HPDE6-E6E7 (cell line): ENCODE measurements at regions not wholly inside any gene's neighbourhood (a gene's known extent, or its start where the extent isn't known, plus 50 kb on each side); places are given as distances from the start of the nearest gene placed in this dataset.

Experiments
- DNase-seq: peaks from one replicate; pipeline ENCODE4 v3.0.0; 2011; ENCODE audit warnings: missing footprints; ENCODE audit errors: extremely low spot score

DNA sequence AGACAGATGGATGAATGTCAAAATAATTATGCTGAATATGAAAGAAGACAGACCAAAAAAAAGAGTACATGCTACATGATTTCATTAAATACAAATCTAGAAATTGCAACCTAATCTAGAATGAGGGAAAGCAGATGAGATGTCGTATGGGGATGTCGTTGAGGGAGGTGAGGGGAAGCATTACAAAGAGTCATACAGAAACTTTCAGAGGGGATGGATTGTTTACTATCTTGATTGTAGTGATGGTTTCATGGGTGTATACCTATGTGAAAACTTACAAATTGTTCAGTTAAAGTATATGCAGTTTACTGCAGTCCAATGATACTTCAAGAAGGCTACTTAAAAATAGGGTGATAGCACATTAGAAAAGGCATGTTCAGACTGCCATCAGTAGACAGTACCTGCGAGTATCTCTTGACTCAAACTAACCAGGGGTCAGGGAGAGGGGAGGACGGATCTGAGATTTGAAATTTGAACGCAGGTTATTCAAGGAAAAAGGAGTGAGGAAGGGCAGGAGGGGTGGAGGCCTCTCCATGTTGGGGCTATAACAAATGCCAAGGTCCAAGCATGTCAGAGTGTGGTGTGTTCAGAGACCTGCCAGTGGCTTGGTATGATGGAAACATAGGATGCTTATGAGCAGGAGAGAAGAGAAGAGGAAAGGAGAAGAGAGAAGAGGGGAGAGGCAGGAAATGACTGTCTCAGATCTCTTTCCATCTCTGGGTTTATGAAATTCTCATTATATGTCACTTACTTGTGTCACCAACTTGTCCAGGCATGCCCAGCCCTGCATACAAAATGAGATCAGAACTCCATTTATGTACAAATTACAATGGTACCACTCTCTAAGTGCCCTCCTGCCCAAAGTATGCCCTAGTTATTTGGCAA is 257.3 kb upstream of the CXCR4 start:
- DNase-seq, result no peak

DNA sequence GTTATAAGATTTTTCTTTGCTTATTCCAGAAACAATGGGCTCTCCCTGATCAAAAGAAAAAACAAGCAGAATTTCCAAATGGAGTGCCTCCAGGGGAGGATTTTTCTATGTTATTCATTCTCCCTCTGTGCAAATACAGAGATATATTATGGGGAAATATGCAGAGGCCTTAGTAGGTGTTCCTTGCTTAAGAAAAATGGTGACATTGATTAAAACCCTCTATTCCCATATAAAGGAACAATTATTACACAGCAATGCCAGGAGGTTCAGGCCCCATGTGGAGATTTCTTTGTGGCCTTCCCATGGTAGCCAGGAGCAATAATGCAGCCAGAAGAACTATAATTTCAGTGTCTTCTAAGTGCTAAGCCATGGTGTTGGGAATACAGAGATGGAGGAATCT is 255.9 kb upstream of the CXCR4 start:
- no peak for DNase-seq

DNA sequence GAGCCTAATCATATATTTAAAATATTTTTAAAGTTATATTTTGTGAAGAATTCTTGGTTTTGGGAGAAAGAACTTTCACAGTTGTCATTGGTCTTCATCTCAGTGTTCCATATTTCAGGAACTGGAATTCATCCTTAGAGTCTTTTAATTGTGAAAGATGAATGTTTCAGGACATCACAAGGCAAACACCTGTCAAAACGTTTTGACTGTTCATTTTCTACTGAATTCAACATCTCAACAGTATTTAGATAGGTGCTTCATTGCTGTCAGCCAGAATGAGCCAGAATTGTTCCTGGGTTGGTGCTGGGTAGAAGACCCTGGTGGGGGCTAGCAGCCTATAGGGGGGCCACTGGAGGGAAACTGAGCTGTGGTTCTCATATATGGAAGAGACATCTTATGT is 255.1 kb upstream of the CXCR4 start:
- no peak for DNase-seq

DNA sequence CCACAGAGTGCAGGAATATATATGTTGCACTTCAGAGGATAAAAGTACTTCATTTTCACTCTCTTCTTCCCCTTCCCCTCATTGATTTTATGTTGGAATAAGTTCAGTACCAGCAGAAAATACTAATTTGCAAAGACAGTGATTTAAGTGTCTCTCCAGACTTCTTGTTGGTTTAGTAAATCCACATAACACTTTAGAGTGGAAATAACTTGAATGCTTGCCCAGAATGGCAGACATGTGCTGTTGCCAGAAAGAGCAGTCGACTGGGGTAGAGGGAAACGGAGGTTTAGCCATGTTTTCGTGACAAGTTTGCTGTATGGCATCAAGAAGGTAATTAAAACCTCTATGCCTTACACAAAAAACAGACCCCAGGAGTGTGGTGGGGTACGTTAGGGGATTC is 246.0 kb upstream of the CXCR4 start:
- DNase-seq, result no peak

DNA sequence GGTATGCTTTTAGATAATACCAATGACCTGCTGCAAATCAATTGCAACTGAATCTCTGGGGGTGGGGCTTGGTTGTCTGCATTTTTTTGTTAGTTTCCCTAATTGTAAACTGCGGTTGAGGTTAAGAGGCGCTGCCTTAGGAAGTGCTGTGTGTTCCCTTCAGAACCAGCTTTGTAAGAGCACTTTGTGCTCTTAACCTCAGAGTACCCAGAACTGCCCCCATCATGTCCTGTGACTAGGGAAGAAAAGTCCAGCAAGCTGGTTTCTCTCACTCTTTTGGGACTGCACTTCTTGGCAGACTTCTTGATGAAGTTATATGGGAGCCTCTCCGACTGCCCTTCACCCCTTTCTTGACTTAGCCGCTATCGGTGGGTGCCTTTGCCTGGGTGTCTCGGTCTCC is 245.5 kb upstream of the CXCR4 start:
- DNase-seq, result no peak

DNA sequence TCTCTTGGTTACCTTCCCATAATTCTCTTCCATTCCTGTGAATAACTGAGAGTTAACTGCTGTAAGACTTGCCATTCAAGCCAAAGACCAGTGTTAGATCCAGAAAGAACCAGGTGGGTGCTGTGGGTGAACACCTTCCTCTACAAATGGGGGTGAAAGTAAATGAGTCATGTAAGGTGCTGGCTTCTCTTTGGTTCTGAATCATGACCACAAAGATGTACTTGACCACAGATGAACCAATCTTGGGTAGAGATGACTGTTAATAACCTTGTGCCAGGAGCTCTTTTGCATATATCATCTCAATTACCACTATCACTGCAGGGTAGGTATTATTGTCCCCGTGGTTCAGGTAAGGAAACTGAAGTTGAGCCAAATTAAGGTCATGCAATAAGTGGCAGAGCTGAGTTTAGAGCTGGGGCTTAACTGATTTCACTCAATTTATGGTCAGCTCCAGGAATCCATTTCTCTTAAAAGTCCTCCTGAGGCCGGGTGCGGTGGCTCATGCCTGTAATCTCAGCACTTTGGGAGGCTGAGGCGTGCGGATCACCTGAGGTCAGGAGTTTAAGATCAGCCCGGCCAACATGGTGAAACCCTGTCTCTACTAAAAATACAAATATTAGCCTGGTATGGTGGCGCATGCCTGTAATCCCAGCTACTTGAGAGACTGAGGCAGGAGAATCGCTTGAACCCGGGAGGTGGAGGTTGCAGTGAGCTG is 244.9 kb upstream of the CXCR4 start:
- DNase-seq, result no peak

DNA sequence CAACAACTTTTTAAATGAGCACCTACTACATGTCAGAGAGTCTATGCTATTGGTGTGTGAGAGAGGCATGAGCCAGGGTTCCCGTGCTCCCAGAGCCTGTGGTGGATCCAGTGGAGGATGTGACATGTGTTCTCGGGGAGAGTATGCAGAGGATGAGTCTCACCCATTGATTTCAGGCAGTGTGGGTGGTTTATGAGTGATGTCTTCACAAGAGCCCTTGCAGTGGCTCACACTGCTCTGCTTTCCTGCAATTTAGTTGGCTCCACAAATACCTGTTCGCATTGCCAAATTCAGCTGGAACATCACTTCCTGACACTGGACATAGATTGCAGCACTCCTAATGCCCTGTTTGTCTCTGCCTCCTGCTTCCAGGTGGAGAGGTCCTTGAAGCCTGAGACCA is 243.6 kb upstream of the CXCR4 start:
- DNase-seq, result no peak

DNA sequence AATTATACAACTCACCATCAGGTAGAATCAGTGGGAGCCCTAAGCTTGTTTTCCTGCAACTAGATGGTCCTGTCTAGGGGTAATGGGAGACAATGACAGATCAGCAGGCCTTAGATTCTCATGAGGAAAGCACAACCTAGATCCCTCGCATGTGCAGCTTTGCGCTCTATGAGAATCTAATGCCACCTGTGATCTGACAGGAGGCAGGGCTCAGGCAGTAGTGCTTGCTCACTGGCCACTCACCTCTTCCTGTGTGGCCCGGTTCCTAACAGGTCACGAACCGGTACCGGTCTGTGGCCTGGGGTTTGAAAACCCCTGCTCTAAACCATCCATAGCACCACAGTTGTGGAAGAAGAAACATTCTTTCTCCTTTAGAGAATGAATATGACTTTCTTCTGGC is 242.8 kb upstream of the CXCR4 start:
- no peak for DNase-seq

DNA sequence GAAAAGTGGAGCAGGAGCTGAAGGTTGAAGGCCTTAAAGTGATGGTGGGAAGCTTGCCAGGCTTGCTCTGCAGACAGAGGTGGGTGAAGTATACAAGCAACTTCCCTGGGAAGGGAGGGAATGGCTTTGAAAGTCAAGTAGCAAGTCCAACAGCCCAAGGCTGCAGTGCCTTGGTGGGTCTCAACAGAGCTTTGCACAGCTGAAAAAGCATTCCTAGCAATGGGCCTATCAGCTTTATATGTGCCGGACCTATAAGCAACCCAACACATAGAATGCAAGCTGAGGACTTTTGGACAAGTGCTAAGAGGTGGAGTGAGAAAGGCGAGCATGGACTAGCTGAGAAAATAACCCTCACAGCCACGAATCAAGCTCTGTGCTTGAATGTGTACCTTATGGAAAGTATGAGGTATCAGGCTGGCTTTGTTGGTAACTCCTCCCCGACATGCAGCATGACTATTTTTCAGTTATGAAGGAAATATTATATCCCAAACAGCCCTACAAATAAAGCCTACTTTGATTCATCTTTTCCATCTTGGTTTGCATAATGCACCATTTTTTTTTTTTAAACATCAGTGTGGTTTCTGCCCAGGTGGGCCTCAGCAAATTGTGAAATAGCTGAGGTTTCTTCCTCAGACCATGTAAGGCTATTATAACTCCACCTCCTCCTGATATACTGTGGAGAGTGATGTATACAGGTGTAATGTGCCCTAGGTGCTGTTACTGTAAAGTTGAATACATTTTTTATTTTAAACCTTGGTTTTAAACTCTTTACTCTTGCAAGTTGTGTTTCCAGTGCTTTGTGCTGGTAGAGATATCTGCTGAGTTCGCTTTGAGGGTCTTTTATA is 241.4 kb upstream of the CXCR4 start:
- DNase-seq, result no peak

DNA sequence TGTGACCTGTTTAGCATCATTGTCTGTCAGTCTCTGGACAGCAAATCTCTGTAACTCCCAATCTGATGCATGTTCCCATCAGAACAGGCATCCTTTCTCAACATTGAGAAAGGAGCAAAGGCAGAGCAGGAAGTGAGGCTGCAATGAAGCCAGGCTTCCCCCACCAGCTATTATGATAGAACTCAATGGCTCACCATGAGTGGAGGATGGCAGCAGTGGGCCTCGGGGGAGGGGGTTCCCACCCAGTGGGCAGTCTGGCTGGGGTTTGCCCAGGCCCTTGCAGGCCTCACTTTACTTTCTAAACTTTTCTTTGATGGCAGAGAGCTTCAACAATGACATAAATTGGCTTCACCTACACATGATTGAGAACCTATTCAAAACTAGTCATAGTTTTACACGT is 240.6 kb upstream of the CXCR4 start:
- no peak for DNase-seq

DNA sequence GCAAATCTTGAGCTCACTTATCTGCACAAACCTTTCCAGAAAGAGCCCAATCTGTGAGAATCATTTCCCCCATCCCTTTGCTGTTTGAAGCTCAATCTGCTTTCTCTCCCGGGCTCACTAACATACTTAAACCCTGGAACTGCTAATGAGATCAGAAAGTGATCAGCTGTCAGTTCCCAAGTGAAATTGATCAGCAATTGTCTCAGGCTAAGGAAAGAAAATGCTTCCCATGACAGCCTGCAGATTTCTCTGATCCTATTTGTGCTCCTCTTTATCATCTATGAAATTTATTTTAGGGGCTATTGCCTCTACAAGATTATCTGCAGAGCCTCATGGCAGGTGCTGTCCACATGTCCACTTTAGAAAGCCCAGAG is 239.0 kb upstream of the CXCR4 start:
- no peak for DNase-seq

DNA sequence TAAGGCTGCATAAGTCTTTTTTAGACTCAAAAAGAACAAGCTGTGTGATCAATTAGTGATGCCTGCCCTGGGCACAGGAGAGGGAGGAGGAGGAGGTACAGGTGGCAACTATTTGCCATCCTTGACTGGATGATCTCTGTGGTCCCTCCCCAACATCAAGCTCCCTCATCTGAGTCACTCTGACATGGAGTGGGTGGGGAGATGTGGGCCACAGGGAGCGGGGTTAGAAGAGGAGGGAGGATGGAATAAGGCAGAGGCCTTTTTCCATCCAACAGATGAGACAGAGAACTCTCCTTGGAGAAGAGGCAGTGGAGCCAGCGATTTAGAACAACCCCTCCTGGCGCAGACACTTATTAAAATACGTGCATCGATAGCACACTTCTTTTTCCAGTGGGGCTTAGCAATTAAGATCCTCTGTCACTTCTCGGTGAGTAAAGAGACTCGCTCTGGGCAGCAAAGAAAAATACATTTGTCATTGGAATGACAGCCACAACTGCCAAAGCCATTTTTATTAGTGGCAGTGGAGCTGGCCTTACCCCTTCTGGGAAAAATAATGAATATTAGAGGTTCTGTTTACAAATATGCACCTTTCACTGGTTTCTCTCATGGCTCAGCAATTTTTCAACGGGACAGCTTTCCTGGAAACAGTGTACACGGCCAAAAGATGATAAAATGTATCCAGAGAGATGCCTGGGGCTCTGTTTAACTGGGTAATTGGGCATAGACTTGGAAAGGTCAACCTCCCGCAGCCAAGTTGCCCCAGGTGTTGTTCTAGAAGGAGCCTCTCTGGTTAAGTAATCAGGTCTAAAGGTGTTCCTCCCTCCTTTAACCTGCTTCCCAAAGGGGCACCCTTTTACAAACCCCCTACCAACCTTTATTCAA is 238.4 kb upstream of the CXCR4 start:
- no peak for DNase-seq

DNA sequence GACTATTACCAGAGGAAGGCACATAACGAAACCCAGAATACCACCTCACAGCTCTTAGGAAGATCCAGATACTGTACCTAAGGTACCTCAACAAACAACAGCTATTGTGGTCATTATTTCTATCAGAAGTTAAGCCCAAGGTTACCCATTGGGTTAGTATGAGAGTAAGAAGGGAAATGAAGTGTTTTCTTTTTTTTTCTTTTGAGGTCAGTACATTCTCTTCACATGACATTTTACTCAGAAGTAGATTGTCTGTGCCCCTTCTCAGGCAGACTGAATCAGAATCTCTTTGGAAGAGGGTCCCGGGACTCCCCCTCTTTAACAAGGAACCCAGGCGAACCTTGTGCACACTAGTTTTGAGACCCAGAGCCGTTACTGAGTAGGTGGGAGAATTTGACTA is 233.7 kb upstream of the CXCR4 start:
- no peak for DNase-seq

DNA sequence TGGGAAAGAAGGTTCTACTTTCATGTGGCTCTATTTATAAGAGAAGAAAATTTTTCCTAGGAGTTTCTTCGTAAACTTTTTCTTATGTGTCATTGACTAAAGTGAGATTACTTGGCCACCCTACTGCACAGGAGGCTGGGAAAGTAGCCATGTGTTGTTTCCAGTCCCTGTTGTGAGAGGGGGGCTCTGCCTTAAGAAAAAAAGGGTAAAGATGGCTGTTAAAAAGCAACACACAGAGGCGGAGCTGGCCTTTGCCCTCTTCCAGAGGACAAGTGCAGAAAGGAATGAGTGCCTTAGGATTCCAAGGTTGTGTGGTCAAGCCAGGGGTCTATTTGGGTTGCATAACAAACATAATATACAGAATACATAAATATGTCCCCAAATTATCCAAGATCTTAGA is 230.0 kb upstream of the CXCR4 start:
- no peak for DNase-seq

DNA sequence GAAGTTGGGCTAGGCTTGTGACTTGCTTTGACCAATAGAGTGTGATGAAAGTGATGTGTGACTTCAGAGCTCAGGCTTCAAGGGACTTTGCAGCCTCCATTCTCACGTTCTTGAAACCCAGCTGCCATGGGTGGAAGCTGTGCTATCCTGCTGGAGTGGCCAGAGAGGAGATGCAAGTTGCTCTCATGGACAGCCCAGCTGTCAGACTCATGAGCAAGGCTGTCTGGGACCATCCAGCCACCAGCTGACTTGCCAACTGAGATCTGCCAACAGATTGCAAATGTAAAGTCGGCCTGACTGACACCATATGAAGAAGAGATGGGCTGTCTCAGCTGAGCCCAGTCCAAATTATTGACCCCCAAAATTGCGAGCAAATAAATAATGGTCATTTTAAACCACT is 226.4 kb upstream of the CXCR4 start:
- no peak for DNase-seq

DNA sequence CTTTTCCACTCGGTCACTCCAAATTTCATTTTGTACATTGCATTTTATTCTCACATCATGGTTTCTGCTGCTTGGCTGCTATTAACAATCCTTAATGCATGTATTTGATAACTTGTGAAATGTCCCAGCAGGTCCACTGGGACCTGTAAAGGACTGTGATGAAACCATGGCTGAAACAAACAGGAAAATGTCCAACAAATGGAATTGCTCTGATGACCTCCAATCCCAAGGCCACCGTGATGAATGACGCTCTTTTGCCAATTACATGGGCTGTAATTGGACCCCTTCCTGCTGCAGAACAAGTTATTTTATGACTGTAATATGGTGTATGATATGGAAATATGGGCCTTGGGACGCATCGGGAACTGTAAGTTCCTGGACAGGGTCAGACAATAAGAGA is 224.2 kb upstream of the CXCR4 start:
- DNase-seq, result no peak

DNA sequence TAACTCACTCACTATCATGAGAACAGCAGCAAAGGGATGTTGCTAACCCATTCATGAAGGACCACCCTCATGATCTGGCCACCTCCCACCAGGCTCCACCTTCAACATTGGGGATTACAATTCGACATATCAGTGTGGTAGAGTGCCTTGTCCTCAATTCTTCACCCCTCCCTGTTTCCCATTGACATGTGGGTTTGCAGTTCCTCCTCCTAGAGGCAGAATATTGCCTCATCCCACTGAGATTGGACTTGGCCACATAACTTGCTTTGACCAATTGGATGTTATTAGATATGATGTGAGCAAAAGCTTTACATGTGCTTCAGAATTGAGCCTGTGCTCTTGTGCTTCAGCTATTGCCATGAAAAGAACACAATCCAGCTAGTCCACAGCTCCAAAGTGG is 217.0 kb upstream of the CXCR4 start:
- no peak for DNase-seq

DNA sequence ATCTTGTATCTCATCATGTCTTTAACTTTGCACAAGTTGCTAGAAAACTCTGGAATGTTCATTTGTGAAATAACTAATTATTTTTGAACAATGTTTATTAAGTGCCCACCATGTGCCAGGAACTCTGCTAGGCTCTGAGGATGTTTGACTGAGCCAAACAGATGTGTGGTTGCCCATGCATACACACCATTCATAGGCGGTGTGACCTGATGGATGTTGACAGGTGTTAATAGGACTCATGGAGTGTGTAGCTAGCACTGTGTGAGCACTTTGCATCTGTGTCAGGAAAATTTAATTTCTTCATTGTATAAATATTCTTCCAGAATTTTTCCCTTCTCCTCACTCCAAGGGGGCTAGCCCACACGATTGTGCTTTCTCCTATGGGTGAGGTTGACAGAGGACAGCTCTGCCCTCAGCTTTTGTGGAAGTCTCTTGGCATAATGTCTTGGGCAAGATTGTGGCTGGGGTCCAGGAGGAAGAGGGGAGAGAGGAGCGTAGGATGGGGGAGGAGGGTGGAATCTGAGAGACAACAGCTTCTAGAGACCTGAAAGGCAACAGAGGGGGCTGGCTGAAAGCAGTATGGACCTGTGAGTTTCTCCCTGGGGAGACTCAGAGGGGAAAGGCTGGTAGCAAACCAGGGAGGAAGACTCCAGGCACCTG is 214.6 kb upstream of the CXCR4 start:
- no peak for DNase-seq

DNA sequence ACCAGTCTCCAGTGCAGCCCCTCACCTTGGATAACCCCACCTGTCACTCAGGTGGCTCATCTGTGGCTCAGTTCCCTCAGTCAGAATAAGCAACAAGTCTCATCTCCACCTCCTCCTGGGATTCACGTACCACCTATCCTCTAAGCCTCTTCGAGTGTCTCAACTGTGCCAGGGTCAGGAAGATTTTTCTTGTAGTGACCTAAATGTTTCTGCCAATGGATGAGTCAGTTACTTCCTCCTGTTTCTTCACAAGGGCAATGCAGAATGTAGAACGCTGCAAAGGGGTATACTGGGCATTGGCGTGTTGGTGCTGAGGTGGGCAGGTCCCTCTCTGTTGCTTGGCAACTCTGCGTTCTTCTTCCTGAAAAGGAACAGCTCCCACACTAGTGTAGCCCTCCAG is 213.3 kb upstream of the CXCR4 start:
- DNase-seq, result no peak

DNA sequence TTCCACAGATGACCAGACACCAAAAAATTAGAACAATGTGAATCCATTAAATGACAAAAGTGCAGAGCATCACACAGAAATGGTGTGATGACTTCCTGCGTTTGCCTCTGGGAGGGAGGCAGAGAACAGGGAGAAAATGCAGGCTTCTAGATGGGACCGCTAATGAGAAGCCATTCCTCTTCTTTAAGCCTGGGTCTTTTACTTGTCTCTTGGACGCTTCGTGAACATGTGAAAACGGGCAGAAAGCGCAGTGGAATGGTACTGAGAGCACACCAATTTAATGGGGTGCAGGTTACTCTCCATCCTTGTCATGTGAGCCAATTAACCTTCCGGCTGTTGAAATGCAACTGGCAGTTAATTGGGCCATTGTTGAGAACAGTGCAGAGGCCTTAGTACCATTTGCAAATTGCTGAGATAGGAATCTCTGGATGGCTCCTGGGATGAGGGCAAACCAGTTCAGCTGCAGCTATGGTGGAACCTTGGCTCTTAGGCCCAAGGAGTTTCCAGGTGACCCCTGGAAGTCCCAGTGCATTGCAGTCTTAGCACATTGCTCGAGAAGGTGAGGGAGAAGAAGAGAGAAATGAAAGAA is 210.4 kb upstream of the CXCR4 start:
- DNase-seq, result no peak
